KOPT-K1 (cell line): ENCODE measurements at regions not wholly inside any gene's neighbourhood (a gene's known extent, or its start where the extent isn't known, plus 50 kb on each side); places are given as distances from the start of the nearest gene placed in this dataset.

Experiments
- H3K27ac ChIP-seq: fragments of 200-600 bp; sonication (generic); 2 replicates; pipeline ENCODE4 v1.5.1; 2016; ENCODE audit warnings: antibody characterized with exemption, mild to moderate bottlenecking, low read depth, low read length; ENCODE audit not compliant: poor library complexity, severe bottlenecking
- H3K36me3 ChIP-seq: fragments of 200-600 bp; sonication (generic); 2 replicates; pipeline ENCODE4 v1.5.1; 2017; ENCODE audit warnings: antibody characterized with exemption, mild to moderate bottlenecking, low read length, moderate library complexity; ENCODE audit not compliant: insufficient read depth
- H3K9me3 ChIP-seq: fragments of 200-600 bp; sonication (generic); 2 replicates; pipeline ENCODE4 v1.5.1; 2017; ENCODE audit warnings: antibody characterized with exemption, low read length, mild to moderate bottlenecking; ENCODE audit not compliant: insufficient read depth, poor library complexity, severe bottlenecking

GRCh38 chr1:47675047-47675675 is 237.3 kb downstream of the FOXD2 start:
- no peaks in the 10 kb centered on the region for H3K36me3 ChIP-seq
- peaks cover 10% of the 10 kb centered on the region for H3K9me3 ChIP-seq
- H3K27ac ChIP-seq = no peak overlapping the region

- Histone ChIP-seq H3K27ac (no peak overlapping the region), H3K36me3 (no peaks in the 10 kb centered on the region), H3K9me3 (peaks cover 10% of the 10 kb centered on the region)
Observed at GRCh38 chr1:47675721-47676120, 237.9 kb downstream of the FOXD2 start.

DNA sequence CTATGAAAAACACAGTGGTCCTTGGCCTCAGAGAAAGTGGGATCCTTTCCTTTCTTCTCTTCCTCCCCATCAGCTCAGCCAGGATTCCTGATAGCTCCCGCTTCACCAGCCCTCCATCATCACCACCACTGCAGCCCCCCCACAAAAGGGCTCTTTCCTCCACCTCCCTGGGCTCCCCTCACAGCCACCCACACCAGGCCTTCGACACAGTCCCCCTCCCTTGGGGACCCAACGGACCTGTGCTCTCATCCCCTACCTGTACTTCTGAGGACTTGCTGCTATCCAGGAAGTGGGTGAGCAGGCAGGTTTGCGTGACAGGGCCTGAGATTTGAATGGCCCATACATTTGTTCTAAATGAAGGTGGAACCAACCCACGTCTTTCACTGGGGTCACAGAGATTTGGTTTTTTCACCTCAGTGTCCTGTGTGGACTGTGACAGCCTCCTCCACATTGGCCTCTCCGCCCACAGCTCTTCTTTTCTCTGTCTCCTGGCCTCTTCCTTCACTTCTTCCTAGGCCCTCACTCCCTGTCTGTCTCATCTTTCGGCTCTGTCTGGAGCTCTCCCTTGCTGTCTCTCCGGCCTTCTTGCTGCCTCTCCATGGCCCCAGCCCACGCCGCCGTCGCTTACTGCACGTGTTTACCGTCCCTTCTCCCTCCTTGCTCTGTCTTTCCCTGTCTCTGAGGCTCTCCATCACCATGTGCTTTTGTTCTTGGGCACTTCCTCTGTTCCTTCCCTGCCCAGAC is 238.6 kb downstream of the FOXD2 start:
- Histone ChIP-seq H3K27ac (no peak overlapping the region), H3K36me3 (no peaks in the 10 kb centered on the region), H3K9me3 (peaks cover 10% of the 10 kb centered on the region)

- H3K36me3 ChIP-seq = no peaks in the 10 kb centered on the region
- peaks cover 9% of the 10 kb centered on the region for H3K9me3 ChIP-seq
- no peak overlapping the region for H3K27ac ChIP-seq
Observed at GRCh38 chr1:47677241-47677940, 239.5 kb downstream of the FOXD2 start.

- Histone ChIP-seq H3K36me3 (no peaks in the 10 kb centered on the region), H3K9me3 (no peaks in the 10 kb centered on the region), H3K27ac (no peak overlapping the region)
Observed at GRCh38 chr1:47678464-47678980, 240.7 kb downstream of the FOXD2 start.

DNA sequence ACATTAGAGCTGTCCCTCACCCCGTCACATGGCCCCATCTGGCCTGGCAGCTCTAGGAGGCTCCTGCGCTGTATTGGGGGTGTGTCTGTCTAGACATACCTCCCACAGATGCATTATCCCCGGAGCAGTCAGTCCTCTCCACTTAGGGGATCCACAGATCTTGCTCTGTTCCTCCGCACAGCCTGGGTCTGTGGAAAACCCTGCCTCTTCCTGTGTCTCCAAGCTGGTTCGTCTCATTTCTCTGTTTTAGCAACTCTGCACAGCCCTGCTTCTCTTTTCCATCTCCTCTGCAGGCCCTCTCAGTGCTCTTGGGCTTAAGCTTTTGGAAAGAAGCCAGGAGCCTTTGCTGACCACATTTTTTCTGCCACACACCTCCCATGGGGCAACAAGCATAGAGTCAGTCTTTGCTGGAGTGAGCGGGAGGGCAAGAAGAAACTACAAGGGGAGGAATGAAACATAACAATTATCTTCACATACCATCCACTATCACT is 241.5 kb downstream of the FOXD2 start:
- no peaks in the 10 kb centered on the region for H3K36me3 ChIP-seq
- no peak overlapping the region for H3K27ac ChIP-seq
- no peaks in the 10 kb centered on the region for H3K9me3 ChIP-seq

DNA sequence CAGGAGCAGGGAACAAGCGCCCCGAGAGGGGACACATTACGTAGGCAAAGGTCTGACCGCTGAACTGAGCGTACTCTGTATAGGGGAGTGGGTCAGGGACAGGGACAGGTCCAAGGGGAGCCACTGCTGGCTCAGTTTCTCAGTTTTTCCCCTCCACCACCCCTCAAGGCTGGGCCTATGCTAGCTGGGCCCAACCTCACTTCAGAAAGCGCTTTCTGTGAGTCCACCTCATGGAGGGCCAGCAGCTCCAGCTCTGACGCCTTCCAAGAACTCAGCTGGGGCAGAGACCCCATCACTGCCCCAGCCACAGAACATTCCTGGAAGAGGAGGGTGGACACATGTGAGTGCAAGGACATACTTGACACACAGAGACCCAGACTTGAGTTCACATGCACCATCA is 242.0 kb downstream of the FOXD2 start:
- Histone ChIP-seq H3K9me3 (no peaks in the 10 kb centered on the region), H3K36me3 (no peaks in the 10 kb centered on the region), H3K27ac (no peak overlapping the region)

GRCh38 chr1:47680815-47681475 is 243.1 kb downstream of the FOXD2 start:
- Histone ChIP-seq H3K36me3 (no peaks in the 10 kb centered on the region), H3K9me3 (no peaks in the 10 kb centered on the region), H3K27ac (no peak overlapping the region)

- Histone ChIP-seq H3K9me3 (no peaks in the 10 kb centered on the region), H3K27ac (no peak overlapping the region)
Observed at GRCh38 chr1:47681735-47682134, 243.9 kb downstream of the FOXD2 start.

DNA sequence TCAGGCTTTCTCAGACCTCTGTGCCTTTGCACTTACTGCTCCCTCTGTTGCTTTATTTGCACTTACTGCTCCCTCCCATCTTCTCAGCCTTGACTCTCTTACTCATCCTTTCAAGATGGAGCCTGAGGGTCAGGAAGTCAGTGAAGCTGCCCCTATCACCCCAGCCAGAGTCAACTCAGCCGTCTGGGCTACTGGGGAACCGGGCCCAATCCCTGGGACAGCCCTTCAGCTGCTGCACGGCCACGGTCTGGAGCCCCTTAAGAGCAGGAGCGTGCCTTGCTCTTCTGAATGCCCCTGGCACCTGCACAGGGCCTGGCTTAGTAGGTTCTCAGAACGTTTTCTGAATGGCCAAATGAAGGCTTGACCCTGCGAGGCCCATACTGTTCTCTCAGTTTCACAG is 244.4 kb downstream of the FOXD2 start:
- Histone ChIP-seq H3K36me3 (no peaks in the 10 kb centered on the region), H3K27ac (no peak overlapping the region), H3K9me3 (no peaks in the 10 kb centered on the region)

More at GRCh38 chr1:47681735-47682134, 243.9 kb downstream of the FOXD2 start:
- H3K36me3 ChIP-seq = no peaks in the 10 kb centered on the region

GRCh38 chr1:47682786-47683350 is 245.0 kb downstream of the FOXD2 start:
- Histone ChIP-seq H3K27ac (no peak overlapping the region), H3K36me3 (no peaks in the 10 kb centered on the region), H3K9me3 (no peaks in the 10 kb centered on the region)

DNA sequence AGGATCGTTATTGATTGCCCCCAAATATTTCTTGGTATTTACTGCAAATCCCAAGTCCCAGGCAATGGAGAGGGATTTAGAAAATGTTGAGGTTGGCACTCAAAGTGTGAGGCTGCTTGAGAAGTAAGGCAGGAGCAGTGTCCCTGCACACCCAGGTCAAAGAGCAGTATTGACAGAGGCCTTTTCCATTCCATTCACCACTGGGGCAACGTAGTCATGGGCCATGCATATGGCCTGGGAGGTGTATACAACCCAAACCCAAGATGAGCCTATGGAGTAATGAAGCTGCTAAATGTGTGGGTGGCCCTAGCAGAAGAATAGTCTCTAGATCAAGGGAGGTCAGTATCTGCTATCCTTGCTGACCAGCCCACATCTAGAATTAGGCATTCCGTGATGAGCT is 245.6 kb downstream of the FOXD2 start:
- Histone ChIP-seq H3K27ac (no peak overlapping the region), H3K9me3 (no peaks in the 10 kb centered on the region), H3K36me3 (no peaks in the 10 kb centered on the region)

GRCh38 chr1:47684518-47684917 is 246.7 kb downstream of the FOXD2 start:
- Histone ChIP-seq H3K27ac (no peak overlapping the region), H3K9me3 (no peaks in the 10 kb centered on the region), H3K36me3 (no peaks in the 10 kb centered on the region)

DNA sequence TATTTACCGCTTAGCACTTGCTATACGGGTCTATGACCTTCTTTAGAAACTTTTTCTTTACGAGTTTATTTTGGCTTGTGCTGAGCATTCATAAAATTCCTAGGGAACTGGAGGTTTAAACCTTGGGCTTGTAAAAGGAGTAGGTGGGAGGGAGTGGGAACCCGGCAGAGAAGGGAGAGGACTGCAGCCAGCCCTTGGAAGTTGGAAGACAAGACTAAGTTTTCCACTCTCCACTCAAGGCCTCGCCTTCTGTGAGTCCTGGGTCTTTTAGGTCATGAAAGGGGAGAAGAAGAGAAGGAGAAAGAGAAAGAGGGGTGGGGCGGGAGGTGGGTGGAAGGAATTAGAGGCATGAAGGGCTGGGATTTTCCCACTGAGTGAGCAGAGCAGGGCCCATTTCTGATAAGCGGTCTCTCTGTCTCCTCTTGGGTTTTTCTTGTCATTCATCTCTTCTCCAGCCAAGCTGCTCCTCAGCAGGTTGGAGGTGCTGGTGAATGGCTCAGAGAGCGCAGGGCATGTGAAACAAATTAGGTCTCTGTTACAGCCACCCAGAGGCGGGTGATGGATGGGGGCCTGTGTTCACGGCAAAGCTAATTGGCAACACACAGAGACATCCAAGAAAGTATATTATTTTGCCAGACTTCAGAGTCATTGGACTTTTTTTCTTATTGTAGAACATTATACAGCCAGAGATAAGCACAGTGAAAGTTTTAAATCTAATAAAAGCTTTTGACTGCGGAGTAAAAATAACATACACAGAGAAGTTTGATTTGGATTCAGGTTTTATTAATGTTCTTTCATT is 247.3 kb downstream of the FOXD2 start:
- Histone ChIP-seq H3K27ac (no peak overlapping the region), H3K36me3 (no peaks in the 10 kb centered on the region), H3K9me3 (no peaks in the 10 kb centered on the region)
